K562 (cell line): ENCODE measurements at regions not wholly inside any gene's neighbourhood (a gene's known extent, or its start where the extent isn't known, plus 50 kb on each side); places are given as distances from the start of the nearest gene placed in this dataset.

Experiments
- ATAC-seq: fragments of 200-7000 bp; cut with Tn5 transposase; 3 replicates; pipeline ENCODE4 v1.9.1; 2020; ENCODE audit warnings: moderate library complexity
- BruUV-seq: library from RNA; stranded (reverse); fragments of 400-500 nt; replicated peaks from 2 replicates; lab custom pipeline; 2021; lab: Mats Ljungman, UMichigan
- CTCF ChIA-PET: fragments of 300-600 bp; formaldehyde crosslinking; extraction: SDS; loops from one replicate; lab custom pipeline; 2021; ENCODE audit warnings: low intra/inter-chr PET ratio; lab: Yijun Ruan, JAX
- POLR2A ChIA-PET: fragments of 300-600, 350-650 bp; sonication (Branson Sonifier 250); formaldehyde crosslinking; extraction: SDS; loops from one replicate; lab custom pipeline; 2021; ENCODE audit warnings: antibody characterized with exemption, inconsistent platforms; lab: Yijun Ruan, JAX
- DNase-seq, 4 experiments: peaks; one replicate each; pipeline versions ENCODE4 v3.0.0 to v3.0.0-alpha.2; 2011 to 2018; ENCODE audit warnings: low spot score in 3 of 4, mixed read lengths in 3 of 4; ENCODE audit errors: extremely low read depth in 1 of 4
- FAIRE-seq: peaks from 2 replicates; lab custom pipeline; 2011; peaks lifted over from hg19 to GRCh38; lab: Jason Lieb, UNC
- H2AFZ ChIP-seq: 2 replicates; pipeline ENCODE4 v1.6.0; 2011; ENCODE audit warnings: low read depth, low read length, control low read depth, inconsistent platforms
- H3K27ac ChIP-seq: fragments of 200-600 bp; 3 replicates; pipeline ENCODE4 v1.8.0; 2011; ENCODE audit warnings: low read depth, mild to moderate bottlenecking, control low read depth, inconsistent platforms, low read length, moderate library complexity, mixed read lengths; ENCODE audit errors: extremely low read depth
- H3K27me3 ChIP-seq, 2 experiments: fragments of 300-600 bp in 1 of 2; 2 replicates in 1 of 2; 3 replicates in 1 of 2; pipeline versions ENCODE4 v1.6.0 to v1.8.0; 2011; ENCODE audit warnings: inconsistent platforms in 2 of 2, low read length in 2 of 2, mild to moderate bottlenecking in 1 of 2, mixed read lengths in 1 of 2, moderate library complexity in 1 of 2; ENCODE audit not compliant: control insufficient read depth in 2 of 2, insufficient read depth in 2 of 2
- H3K36me3 ChIP-seq: fragments of 300-600 bp; 3 replicates; pipeline ENCODE4 v1.8.0; 2011; ENCODE audit warnings: mild to moderate bottlenecking, low read length, inconsistent platforms; ENCODE audit not compliant: control insufficient read depth, insufficient read depth
- H3K4me1 ChIP-seq, 2 experiments: fragments of 200-600 bp in 1 of 2; replicated peaks in 1 of 2; 2 replicates in 1 of 2; 3 replicates in 1 of 2; pipeline versions ENCODE4 v1.5.1 to v1.8.0; 2011; ENCODE audit warnings: inconsistent platforms in 2 of 2, low read length in 2 of 2, mild to moderate bottlenecking in 1 of 2, mixed read lengths in 1 of 2, moderate library complexity in 1 of 2; ENCODE audit not compliant: control insufficient read depth in 2 of 2, insufficient read depth in 2 of 2
- H3K4me2 ChIP-seq: 2 replicates; pipeline ENCODE4 v1.6.1; 2011; ENCODE audit warnings: low read length, control low read depth, inconsistent platforms, mixed read lengths; ENCODE audit not compliant: insufficient read depth
- H3K4me3 ChIP-seq: fragments of 200-600 bp; sonication (generic), shearing (Covaris generic); 2 replicates; pipeline ENCODE4 v1.5.1; 2016; ENCODE audit warnings: control low read depth, inconsistent platforms
- H3K79me2 ChIP-seq: fragments of 200-600 bp; 3 replicates; pipeline ENCODE4 v1.8.0; 2011; ENCODE audit warnings: low read length, inconsistent platforms; ENCODE audit not compliant: control insufficient read depth, insufficient read depth
- H3K9ac ChIP-seq, 2 experiments: 2 replicates each; pipeline versions ENCODE4 v1.6.0 to v1.6.1; 2011; ENCODE audit warnings: low read depth in 2 of 2, low read length in 2 of 2, control low read depth in 1 of 2, inconsistent platforms in 1 of 2, mild to moderate bottlenecking in 1 of 2, mixed read lengths in 1 of 2; ENCODE audit not compliant: insufficient read depth in 1 of 2
- H3K9me1 ChIP-seq: one replicate; pipeline ENCODE4 v1.6.0; 2011; ENCODE audit warnings: inconsistent platforms, mild to moderate bottlenecking, low read length, moderate library complexity; ENCODE audit not compliant: control insufficient read depth, insufficient read depth
- H3K9me3 ChIP-seq: replicated peaks from 2 replicates; pipeline ENCODE4 v1.5.1; 2011; ENCODE audit warnings: low read depth, low read length, inconsistent platforms; ENCODE audit not compliant: control insufficient read depth, insufficient read depth
- H4K20me1 ChIP-seq: replicated peaks from 2 replicates; pipeline ENCODE4 v1.6.1; 2011; ENCODE audit warnings: low read length, inconsistent platforms, mixed read lengths; ENCODE audit not compliant: control insufficient read depth, insufficient read depth
- CBFA2T3 ChIP-seq: fragments of 450-650 bp; IDR thresholded peaks from 2 replicates; pipeline ENCODE4 v1.6.1; 2017
- CBX2 ChIP-seq: fragments of 200-600 bp; sonication (generic); IDR thresholded peaks from one replicate; pipeline ENCODE4 v1.6.1; 2012; ENCODE audit warnings: mild to moderate bottlenecking, low read length, inconsistent platforms; ENCODE audit not compliant: insufficient read depth, poor library complexity, severe bottlenecking
- DACH1 ChIP-seq: fragments of 450-650 bp; IDR thresholded peaks from 2 replicates; pipeline ENCODE4 v1.6.1; 2018; ENCODE audit not compliant: partially characterized antibody
- HDAC3 ChIP-seq: fragments of 450-650 bp; IDR thresholded peaks from 2 replicates; pipeline ENCODE4 v1.6.1; 2018; ENCODE audit warnings: borderline replicate concordance, mild to moderate bottlenecking, moderate library complexity; ENCODE audit not compliant: partially characterized antibody
- NFIC ChIP-seq: fragments of 450-650 bp; IDR thresholded peaks from 2 replicates; pipeline ENCODE4 v1.6.1; 2017; ENCODE audit warnings: mild to moderate bottlenecking, inconsistent platforms
- ZNF232 ChIP-seq: sonication (generic); formaldehyde crosslinking; IDR thresholded peaks from 2 replicates; pipeline ENCODE4 v1.8.0; 2022; ENCODE audit warnings: mild to moderate bottlenecking, missing genetic modification reagents
- ZNF274 ChIP-seq: IDR thresholded peaks from 2 replicates; pipeline ENCODE4 v1.6.1; 2011; ENCODE audit warnings: low read depth, mild to moderate bottlenecking, low read length, moderate library complexity, borderline replicate concordance
- WGBS: fragments of 100-300 bp; shearing (Covaris generic); methylation state at CpG from one replicate; pipeline ENCODE4 v1.1.6; 2016; ENCODE audit warnings: low coverage, mixed read lengths; ENCODE audit not compliant: insufficient coverage; ENCODE audit errors: missing lambda C conversion rate; 5-methylcytosine and 5-hydroxymethylcytosine counted together
- in situ Hi-C: fragments of 300-500 bp; cut with MboI; formaldehyde crosslinking; loops from 4 replicates; pipeline ENCODE4 v1.15.0; 2018; ENCODE audit warnings: inconsistent platforms, mixed read lengths
- intact Hi-C: fragments of 100-400 bp; cut with micrococcal nuclease; formaldehyde crosslinking; loops from 2 replicates; pipeline ENCODE4 v1.14.2; 2022
- TF ChIP-seq, protein P1 (sequence below): fragments of 250-450 bp; sonication (Bioruptor Pico); IDR thresholded peaks from 2 replicates; pipeline ENCODE4 v1.9.0; 2021; ENCODE audit warnings: mild to moderate bottlenecking
- TF ChIP-seq, protein P2 (sequence below): fragments of 250-450 bp; sonication (Bioruptor Pico); IDR thresholded peaks from 2 replicates; pipeline ENCODE4 v1.5.0; 2021; ENCODE audit warnings: mild to moderate bottlenecking, borderline replicate concordance
- TF ChIP-seq, protein P3 (sequence below): fragments of 250-450 bp; sonication (Bioruptor Pico); IDR thresholded peaks from 2 replicates; pipeline ENCODE4 v1.4.0; 2020; ENCODE audit warnings: mild to moderate bottlenecking

DNA sequence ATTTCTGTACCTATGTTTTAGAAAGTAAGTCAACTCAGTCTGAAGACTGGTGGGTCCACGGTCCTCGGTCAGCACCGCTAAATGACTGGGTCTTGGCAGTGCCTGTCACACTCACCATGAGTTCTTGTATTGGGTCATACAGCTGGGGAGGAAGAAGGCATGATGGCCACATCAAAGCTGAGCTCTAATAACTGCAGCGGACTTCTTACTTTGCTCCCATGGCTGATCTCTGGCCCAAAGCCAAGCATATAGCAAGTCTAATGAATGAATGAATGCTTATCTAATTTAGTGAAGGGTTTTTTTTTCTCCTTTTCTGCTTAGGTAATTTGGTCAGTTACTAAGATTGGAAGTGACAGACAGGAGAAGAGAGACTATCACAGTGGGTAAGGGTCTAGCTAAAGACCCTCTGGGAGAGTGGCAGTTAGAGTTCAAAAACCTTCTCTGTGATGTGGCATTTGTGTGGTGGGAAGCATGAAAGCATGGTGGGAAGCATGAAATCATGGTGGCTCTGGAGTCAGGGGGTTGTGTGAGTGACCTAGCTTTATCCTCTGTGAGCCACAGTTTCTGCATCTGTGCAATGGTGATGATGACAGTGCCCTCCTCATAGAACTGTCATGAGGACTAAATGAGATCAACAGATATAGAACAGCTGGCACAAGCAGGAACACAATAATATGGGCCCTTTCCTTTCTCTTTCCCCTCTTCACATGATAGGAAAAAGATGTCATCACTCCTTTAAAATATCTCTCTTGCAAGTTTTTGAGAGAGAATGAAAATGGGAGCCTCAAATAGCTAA is 78.9 kb upstream of the JAK1 start:
- H2AFZ ChIP-seq: no peak overlapping the region
- no peak overlapping the region for H3K27ac ChIP-seq
- 0 out of 2 replicates have a peak, but pooled peaks cover 4% of the 10 kb centered on the region for H4K20me1 ChIP-seq
- intact Hi-C loops (loop anchor here (10.0 kb wide), 1 partner anchor 300 kb away; the partner anchor contains the start of gene RAVER2), in situ Hi-C loops (loop anchor here (25.0 kb wide), 1 partner anchor 783 kb away; no protein-coding TSS in a partner anchor)
- H3K9me3 ChIP-seq: no peaks in the 10 kb centered on the region
- POLR2A ChIA-PET: interaction anchor here (1.1 to 1.2 kb wide), 2 partner anchors 12 to 79 kb away, joined by 3 read pairs; partner anchors contain the start of gene JAK1
- DNase-seq (no peak), ATAC-seq (no peak), FAIRE-seq (no peak)
- no peak overlapping the region for H3K9ac ChIP-seq
- H3K36me3 ChIP-seq: no peaks in the 10 kb centered on the region; the same call in 2 of the 3 replicates
- no peak overlapping the region for H3K4me2 ChIP-seq
- BruUV-seq: no TSS peak
- CTCF ChIA-PET: no interaction called here
- H3K9me1 ChIP-seq: no peaks in the 10 kb centered on the region
- H3K4me1 ChIP-seq: peaks cover 0 to 3% of the 10 kb centered on the region in 2 experiments; a peak in 1 of 5 replicates
- H3K4me3 ChIP-seq: no peak overlapping the region
- WGBS: 76% methylated on average over 4 of the region's 4 CpGs
- TF ChIP-seq NFIC: peak; percentile 61
- no peak for TF ChIP-seq CBX2
- H3K27me3 ChIP-seq: no peaks in the 10 kb centered on the region
- no peaks in the 10 kb centered on the region for H3K79me2 ChIP-seq

DNA sequence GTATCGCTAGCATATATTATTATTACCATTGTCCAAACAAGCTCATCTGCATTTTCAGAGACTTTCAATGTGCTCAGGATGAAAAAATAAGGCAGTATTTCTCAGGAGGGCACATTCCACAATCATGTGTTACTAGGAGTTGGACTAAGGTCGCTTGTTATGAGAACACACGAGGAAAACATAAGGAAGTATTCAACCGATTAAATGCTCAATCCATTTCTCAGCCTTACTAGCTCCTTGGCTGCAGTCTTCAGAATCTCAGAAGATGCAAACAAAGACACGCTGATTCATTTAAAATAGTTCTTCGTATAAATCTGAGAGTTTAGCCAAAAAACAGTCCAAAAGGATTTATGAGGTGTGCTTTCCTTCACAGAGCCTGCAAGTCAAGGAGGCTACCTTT is 82.0 kb upstream of the JAK1 start:
- H3K9me1 ChIP-seq: no peaks in the 10 kb centered on the region
- ChIA-PET POLR2A (no interaction called here), CTCF (no interaction called here)
- FAIRE-seq: no peak
- 40% methylated on average over 6 of the region's 6 CpGs for WGBS
- H4K20me1 ChIP-seq: 0 out of 2 replicates have a peak, but pooled peaks cover 4% of the 10 kb centered on the region
- H2AFZ ChIP-seq: no peak overlapping the region
- H3K4me1 ChIP-seq: no peaks in the 10 kb centered on the region
- H3K36me3 ChIP-seq: no peaks in the 10 kb centered on the region; the same call in 2 of the 3 replicates
- DNase-seq: no peak
- H3K79me2 ChIP-seq: no peaks in the 10 kb centered on the region
- H3K27me3 ChIP-seq: no peaks in the 10 kb centered on the region
- H3K4me2 ChIP-seq: no peak overlapping the region
- H3K9ac ChIP-seq: no peak overlapping the region
- no peak overlapping the region for H3K4me3 ChIP-seq
- ATAC-seq: no peak
- H3K27ac ChIP-seq: no peak overlapping the region
- no TSS peak for BruUV-seq
- intact Hi-C loops (loop anchor here (10.0 kb wide), 1 partner anchor 304 kb away; the partner anchor contains the start of gene RAVER2), in situ Hi-C loops (loop anchor here (25.0 kb wide), 1 partner anchor 786 kb away; no protein-coding TSS in a partner anchor)
- no peaks in the 10 kb centered on the region for H3K9me3 ChIP-seq
- TF ChIP-seq DACH1 (no peak), ZNF232 (CRISPR knock-in tag) (no peak), ZNF274 (no peak), CBFA2T3 (no peak), HDAC3 (no peak)
- TF ChIP-seq, protein P1, sequence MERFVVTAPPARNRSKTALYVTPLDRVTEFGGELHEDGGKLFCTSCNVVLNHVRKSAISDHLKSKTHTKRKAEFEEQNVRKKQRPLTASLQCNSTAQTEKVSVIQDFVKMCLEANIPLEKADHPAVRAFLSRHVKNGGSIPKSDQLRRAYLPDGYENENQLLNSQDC (CRISPR knock-in tag): no peak
- TF ChIP-seq, protein P2, sequence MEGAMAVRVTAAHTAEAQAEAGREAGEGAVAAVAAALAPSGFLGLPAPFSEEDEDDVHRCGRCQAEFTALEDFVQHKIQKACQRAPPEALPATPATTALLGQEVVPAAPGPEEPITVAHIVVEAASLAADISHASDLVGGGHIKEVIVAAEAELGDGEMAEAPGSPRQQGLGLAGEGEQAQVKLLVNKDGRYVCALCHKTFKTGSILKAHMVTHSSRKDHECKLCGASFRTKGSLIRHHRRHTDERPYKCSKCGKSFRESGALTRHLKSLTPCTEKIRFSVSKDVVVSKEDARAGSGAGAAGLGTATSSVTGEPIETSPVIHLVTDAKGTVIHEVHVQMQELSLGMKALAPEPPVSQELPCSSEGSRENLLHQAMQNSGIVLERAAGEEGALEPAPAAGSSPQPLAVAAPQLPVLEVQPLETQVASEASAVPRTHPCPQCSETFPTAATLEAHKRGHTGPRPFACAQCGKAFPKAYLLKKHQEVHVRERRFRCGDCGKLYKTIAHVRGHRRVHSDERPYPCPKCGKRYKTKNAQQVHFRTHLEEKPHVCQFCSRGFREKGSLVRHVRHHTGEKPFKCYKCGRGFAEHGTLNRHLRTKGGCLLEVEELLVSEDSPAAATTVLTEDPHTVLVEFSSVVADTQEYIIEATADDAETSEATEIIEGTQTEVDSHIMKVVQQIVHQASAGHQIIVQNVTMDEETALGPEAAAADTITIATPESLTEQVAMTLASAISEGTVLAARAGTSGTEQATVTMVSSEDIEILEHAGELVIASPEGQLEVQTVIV: no peak
- TF ChIP-seq, protein P3, sequence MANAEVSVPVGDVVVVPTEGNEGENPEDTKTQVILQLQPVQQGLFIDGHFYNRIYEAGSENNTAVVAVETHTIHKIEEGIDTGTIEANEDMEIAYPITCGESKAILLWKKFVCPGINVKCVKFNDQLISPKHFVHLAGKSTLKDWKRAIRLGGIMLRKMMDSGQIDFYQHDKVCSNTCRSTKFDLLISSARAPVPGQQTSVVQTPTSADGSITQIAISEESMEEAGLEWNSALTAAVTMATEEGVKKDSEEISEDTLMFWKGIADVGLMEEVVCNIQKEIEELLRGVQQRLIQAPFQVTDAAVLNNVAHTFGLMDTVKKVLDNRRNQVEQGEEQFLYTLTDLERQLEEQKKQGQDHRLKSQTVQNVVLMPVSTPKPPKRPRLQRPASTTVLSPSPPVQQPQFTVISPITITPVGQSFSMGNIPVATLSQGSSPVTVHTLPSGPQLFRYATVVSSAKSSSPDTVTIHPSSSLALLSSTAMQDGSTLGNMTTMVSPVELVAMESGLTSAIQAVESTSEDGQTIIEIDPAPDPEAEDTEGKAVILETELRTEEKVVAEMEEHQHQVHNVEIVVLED (CRISPR knock-in tag): no peak
